ENCODE measurements at regions not wholly inside any gene's neighbourhood (a gene's known extent, or its start where the extent isn't known, plus 50 kb on each side); places are given as distances from the start of the nearest gene placed in this dataset.
"Not testable (repeated sequence)": the region's sequence is repeated elsewhere in the genome, so short reads cannot be mapped to it uniquely, and the experiment has no call there.

GRCh38 chr4:9547470-9547869 is 103.3 kb downstream of the DEFB131A start:
- H3K27ac ChIP-seq; intact Hi-C loops (cut with DNase I); H3K27me3 ChIP-seq; DNase-seq; H3K4me1 ChIP-seq; H3K36me3 ChIP-seq; H3K9me3 ChIP-seq; H3K4me3 ChIP-seq: not testable (repeated sequence)
- WGBS, 2 donors, result 78 to 84% methylated on average over 6 of the region's 6 CpGs

GRCh38 chr4:9556076-9556475 is 111.9 kb downstream of the DEFB131A start:
- H3K27me3 ChIP-seq; DNase-seq; H3K4me3 ChIP-seq; intact Hi-C loops (cut with DNase I); H3K4me1 ChIP-seq; H3K9me3 ChIP-seq; H3K36me3 ChIP-seq; H3K27ac ChIP-seq: not testable (repeated sequence)
- 79 to 82% methylated on average over 6 of the region's 6 CpGs for WGBS, 2 donors

GRCh38 chr4:9577869-9578268 is 133.7 kb downstream of the DEFB131A start:
- DNase-seq; H3K27me3 ChIP-seq; H3K4me1 ChIP-seq; intact Hi-C loops (cut with DNase I); H3K27ac ChIP-seq; H3K4me3 ChIP-seq; H3K36me3 ChIP-seq: not testable (repeated sequence)
- peaks cover 0 to 16% (median 4%) of the 10 kb centered on the region in 3 donors for H3K9me3 ChIP-seq
- 43 to 61% methylated on average over 3 of the region's 3 CpGs for WGBS, 2 donors

DNA sequence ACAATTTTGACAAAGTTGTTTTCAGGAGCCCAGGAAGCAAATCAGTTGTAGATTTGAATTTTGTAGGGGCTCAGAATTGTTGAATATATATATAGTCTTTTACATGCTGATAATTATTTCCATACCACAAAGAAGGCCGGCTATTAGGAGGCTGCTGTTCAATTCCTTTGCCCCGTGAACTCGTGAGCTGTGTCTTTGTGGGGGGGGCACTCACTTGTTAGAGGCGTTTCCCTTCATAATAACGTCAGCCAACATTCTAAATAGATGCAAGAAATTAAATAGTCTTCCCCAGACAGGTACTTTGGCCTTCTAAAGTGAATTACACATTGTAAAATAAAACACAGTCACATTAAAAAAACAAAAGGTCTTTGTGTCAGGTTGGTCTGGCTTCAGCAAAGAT is 138.7 kb downstream of the DEFB131A start:
- H3K36me3 ChIP-seq; DNase-seq; H3K27me3 ChIP-seq; H3K4me1 ChIP-seq; H3K4me3 ChIP-seq; intact Hi-C loops (cut with DNase I); H3K27ac ChIP-seq; H3K9me3 ChIP-seq: not testable (repeated sequence)
- 49 to 61% methylated on average over 5 of the region's 5 CpGs for WGBS, 2 donors

- DNase-seq, result no peak
- Histone ChIP-seq H3K36me3 (no peaks in the 10 kb centered on the region), H3K27ac (no peak overlapping the region), H3K9me3 (no peaks in the 10 kb centered on the region), H3K4me3 (no peak overlapping the region), H3K27me3 (no peaks in the 10 kb centered on the region), H3K4me1 (no peaks in the 10 kb centered on the region)
- TF ChIP-seq, protein P1, sequence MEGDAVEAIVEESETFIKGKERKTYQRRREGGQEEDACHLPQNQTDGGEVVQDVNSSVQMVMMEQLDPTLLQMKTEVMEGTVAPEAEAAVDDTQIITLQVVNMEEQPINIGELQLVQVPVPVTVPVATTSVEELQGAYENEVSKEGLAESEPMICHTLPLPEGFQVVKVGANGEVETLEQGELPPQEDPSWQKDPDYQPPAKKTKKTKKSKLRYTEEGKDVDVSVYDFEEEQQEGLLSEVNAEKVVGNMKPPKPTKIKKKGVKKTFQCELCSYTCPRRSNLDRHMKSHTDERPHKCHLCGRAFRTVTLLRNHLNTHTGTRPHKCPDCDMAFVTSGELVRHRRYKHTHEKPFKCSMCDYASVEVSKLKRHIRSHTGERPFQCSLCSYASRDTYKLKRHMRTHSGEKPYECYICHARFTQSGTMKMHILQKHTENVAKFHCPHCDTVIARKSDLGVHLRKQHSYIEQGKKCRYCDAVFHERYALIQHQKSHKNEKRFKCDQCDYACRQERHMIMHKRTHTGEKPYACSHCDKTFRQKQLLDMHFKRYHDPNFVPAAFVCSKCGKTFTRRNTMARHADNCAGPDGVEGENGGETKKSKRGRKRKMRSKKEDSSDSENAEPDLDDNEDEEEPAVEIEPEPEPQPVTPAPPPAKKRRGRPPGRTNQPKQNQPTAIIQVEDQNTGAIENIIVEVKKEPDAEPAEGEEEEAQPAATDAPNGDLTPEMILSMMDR (IDR thresholded peaks at IDR 0.05), result no peak
- no peak for TF ChIP-seq POLR2A (IDR thresholded peaks at IDR 0.05)
- intact Hi-C loops (cut with DNase I), result no loop called here
- 83 to 100% methylated on average over 1 of the region's 1 CpG for WGBS, 2 donors
These were observed 147.8 kb downstream of the DEFB131A start for GRCh38 chr4:9592010-9592409.

GRCh38 chr4:9594948-9595347 is 150.7 kb downstream of the DEFB131A start:
- TF ChIP-seq POLR2A (IDR thresholded peaks at IDR 0.05), result no peak
- TF ChIP-seq, protein P1 (IDR thresholded peaks at IDR 0.05), result no peak
- no peak for DNase-seq
- H3K4me3 ChIP-seq, result no peak overlapping the region
- 33 to 47% methylated on average over 1 of the region's 1 CpG for WGBS, 2 donors
- H3K4me1 ChIP-seq, result no peaks in the 10 kb centered on the region
- no peaks in the 10 kb centered on the region for H3K9me3 ChIP-seq
- H3K27ac ChIP-seq, result no peak overlapping the region
- intact Hi-C loops (cut with DNase I), result no loop called here
- H3K27me3 ChIP-seq, result no peaks in the 10 kb centered on the region
- H3K36me3 ChIP-seq, result no peaks in the 10 kb centered on the region

DNA sequence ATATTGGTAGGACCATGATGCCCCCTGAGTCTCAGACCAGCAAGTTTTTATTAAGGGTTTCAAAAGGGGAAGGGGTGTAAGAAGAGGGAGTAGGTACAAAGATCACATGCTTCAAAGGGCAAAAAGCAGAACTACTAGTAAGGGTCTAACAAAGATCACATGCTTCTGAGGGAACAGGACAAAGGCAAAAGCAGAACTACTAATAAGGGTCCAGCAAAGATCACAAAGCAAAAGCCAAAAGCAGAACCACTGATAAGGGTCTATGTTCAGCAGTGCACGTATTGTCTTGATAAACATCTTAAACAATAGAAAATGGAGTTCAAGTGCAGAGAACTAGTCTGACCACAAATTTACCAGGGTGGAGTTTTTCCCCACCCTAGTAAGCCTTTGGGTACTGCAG is 151.3 kb downstream of the DEFB131A start:
- DNase-seq; H3K4me1 ChIP-seq; H3K27ac ChIP-seq; H3K4me3 ChIP-seq; H3K9me3 ChIP-seq; H3K36me3 ChIP-seq; intact Hi-C loops (cut with DNase I); H3K27me3 ChIP-seq: not testable (repeated sequence)
- WGBS, 2 donors, result 36 to 82% methylated on average over 1 of the region's 1 CpG

DNA sequence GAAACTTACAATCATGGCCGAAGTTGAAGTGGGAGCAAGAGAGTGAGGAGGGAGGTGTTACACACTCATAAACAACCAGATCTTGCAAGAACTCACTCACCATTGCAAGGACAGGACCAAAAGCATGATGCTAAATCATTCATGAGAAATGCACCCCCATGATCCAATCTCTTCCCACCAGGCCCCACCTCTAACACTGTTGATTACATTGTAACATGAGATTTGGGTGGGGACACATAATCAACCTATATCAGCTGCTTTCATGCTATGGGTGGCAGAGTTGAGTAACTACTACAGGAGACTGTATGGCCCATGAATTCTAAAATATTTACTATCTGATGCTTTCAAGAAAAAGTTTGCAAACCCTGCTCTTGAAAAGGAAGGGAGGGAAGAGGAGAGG is 155.1 kb downstream of the DEFB131A start:
- no CpG with 5 or more reads among the region's 1 CpG for WGBS, 2 donors

More for the DNA sequence above, 155.1 kb downstream of the DEFB131A start:
- H3K9me3 ChIP-seq, result no peaks in the 10 kb centered on the region
- H3K4me3 ChIP-seq, result no peak overlapping the region
- DNase-seq, result no peak
- TF ChIP-seq, protein P1 (IDR thresholded peaks at IDR 0.05), result no peak
- no peak for TF ChIP-seq POLR2A (IDR thresholded peaks at IDR 0.05)
- H3K27me3 ChIP-seq, result no peaks in the 10 kb centered on the region
- H3K36me3 ChIP-seq, result no peaks in the 10 kb centered on the region
- H3K4me1 ChIP-seq, result peaks cover 0 to 9% (median 0%) of the 10 kb centered on the region in 3 donors
- no peak overlapping the region for H3K27ac ChIP-seq
- intact Hi-C loops (cut with DNase I), result no loop called here
